ENCODE measurements at regions not wholly inside any gene's neighbourhood (a gene's known extent, or its start where the extent isn't known, plus 50 kb on each side); places are given as distances from the start of the nearest gene placed in this dataset.

DNA sequence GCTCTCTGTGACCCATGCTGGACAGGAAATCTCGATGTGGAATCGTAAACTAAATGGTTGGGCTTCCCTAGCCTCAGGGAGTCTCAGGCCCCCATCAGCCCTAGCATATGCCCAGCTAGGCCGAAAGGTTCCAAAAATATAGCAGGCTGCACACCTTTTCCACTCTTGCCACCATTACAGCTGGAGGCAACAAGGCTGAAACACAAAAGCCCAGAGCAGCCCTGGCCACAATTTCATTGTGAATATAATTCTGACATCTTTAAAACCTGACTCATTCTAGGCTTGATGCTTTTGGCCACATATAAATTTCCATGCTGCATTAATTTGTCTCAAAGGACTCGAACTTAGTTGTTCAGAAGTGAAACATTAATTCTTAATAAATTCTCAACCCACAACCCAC, 382.2 kb downstream of the GRIN2B start:
- TF ChIP-seq, protein P1, sequence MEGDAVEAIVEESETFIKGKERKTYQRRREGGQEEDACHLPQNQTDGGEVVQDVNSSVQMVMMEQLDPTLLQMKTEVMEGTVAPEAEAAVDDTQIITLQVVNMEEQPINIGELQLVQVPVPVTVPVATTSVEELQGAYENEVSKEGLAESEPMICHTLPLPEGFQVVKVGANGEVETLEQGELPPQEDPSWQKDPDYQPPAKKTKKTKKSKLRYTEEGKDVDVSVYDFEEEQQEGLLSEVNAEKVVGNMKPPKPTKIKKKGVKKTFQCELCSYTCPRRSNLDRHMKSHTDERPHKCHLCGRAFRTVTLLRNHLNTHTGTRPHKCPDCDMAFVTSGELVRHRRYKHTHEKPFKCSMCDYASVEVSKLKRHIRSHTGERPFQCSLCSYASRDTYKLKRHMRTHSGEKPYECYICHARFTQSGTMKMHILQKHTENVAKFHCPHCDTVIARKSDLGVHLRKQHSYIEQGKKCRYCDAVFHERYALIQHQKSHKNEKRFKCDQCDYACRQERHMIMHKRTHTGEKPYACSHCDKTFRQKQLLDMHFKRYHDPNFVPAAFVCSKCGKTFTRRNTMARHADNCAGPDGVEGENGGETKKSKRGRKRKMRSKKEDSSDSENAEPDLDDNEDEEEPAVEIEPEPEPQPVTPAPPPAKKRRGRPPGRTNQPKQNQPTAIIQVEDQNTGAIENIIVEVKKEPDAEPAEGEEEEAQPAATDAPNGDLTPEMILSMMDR (IDR thresholded peaks at IDR 0.05; ENCODE audit: low read length), result no peak
- TF ChIP-seq EZH2 (IDR thresholded peaks at IDR 0.05; ENCODE audit: borderline replicate concordance, low read length), result no peak

Data from OCI-LY1 (cell line).